Loucy (cell line): ENCODE measurements at regions not wholly inside any gene's neighbourhood (a gene's known extent, or its start where the extent isn't known, plus 50 kb on each side); places are given as distances from the start of the nearest gene placed in this dataset.

Experiments
- H2AFZ ChIP-seq: fragments of 200-600 bp; sonication (generic); 2 replicates; pipeline ENCODE4 v1.6.0; 2016; ENCODE audit warnings: antibody characterized with exemption, mild to moderate bottlenecking, low read length, moderate library complexity
- H3F3A ChIP-seq: fragments of 200-600 bp; 2 replicates; pipeline ENCODE4 v1.6.0; 2016; ENCODE audit warnings: antibody characterized with exemption, low read depth, mild to moderate bottlenecking
- H3K27me3 ChIP-seq: fragments of 200-600 bp; sonication (generic); 2 replicates; pipeline ENCODE4 v1.6.1; 2014; ENCODE audit warnings: low read length, mild to moderate bottlenecking; ENCODE audit not compliant: insufficient read depth, poor library complexity, severe bottlenecking
- H3K36me3 ChIP-seq: fragments of 200-600 bp; sonication (generic); 2 replicates; pipeline ENCODE4 v1.6.1; 2016; ENCODE audit warnings: low read length; ENCODE audit not compliant: insufficient read depth
- H3K4me1 ChIP-seq: fragments of 200-600 bp; sonication (generic); 2 replicates; pipeline ENCODE4 v1.5.1; 2014; ENCODE audit warnings: low read length, mild to moderate bottlenecking; ENCODE audit not compliant: insufficient read depth, poor library complexity, severe bottlenecking
- H3K4me2 ChIP-seq: fragments of 200-600 bp; sonication (generic); 2 replicates; pipeline ENCODE4 v1.6.0; 2014; ENCODE audit warnings: antibody characterized with exemption, low read length, low read depth, mild to moderate bottlenecking; ENCODE audit not compliant: poor library complexity, severe bottlenecking
- H3K4me3 ChIP-seq: fragments of 200-600 bp; sonication (generic); 2 replicates; pipeline ENCODE4 v1.5.1; 2014; ENCODE audit warnings: low read length, mild to moderate bottlenecking, mixed read lengths; ENCODE audit not compliant: poor library complexity, severe bottlenecking
- H3K79me2 ChIP-seq: fragments of 200-600 bp; sonication (generic); 2 replicates; pipeline ENCODE4 v1.6.1; 2014; ENCODE audit warnings: low read length; ENCODE audit not compliant: insufficient read depth
- H3K9ac ChIP-seq: fragments of 200-600 bp; sonication (generic); 2 replicates; pipeline ENCODE4 v1.6.0; 2014; ENCODE audit warnings: mild to moderate bottlenecking, low read depth, low read length, moderate library complexity; ENCODE audit not compliant: poor library complexity, severe bottlenecking
- H3K9me2 ChIP-seq: fragments of 200-600 bp; sonication (generic); replicated peaks from 2 replicates; pipeline ENCODE4 v1.6.1; 2016; ENCODE audit warnings: low read depth, low read length, mixed read lengths
- H3K9me3 ChIP-seq: fragments of 200-600 bp; sonication (generic); 2 replicates; pipeline ENCODE4 v1.6.1; 2014; ENCODE audit warnings: mild to moderate bottlenecking, antibody characterized with exemption, low read length, low read depth; ENCODE audit not compliant: insufficient read depth
- H4K20me1 ChIP-seq: fragments of 200-600 bp; sonication (generic); 2 replicates; pipeline ENCODE4 v1.6.0; 2014; ENCODE audit warnings: antibody characterized with exemption, low read length, mild to moderate bottlenecking; ENCODE audit not compliant: insufficient read depth, poor library complexity, severe bottlenecking
- CTCF ChIP-seq: fragments of 200-600 bp; sonication (generic); conservative IDR thresholded peaks from 2 replicates; pipeline ENCODE4 v1.5.1; 2014; ENCODE audit warnings: mild to moderate bottlenecking, antibody characterized with exemption, low read length
- EZH2phosphoT487 ChIP-seq: fragments of 200-600 bp; IDR thresholded peaks from 2 replicates; pipeline ENCODE4 v1.6.1; 2018; ENCODE audit warnings: antibody characterized with exemption, mild to moderate bottlenecking, moderate library complexity, borderline replicate concordance

- no peak overlapping the region for H3K4me2 ChIP-seq
- no peaks in the 10 kb centered on the region for H3K36me3 ChIP-seq
- no peaks in the 10 kb centered on the region for H3K9me3 ChIP-seq
- no peaks in the 10 kb centered on the region for H4K20me1 ChIP-seq
- no peaks in the 10 kb centered on the region for H3K4me1 ChIP-seq
- no peaks in the 10 kb centered on the region for H3F3A ChIP-seq
- H3K79me2 ChIP-seq = no peaks in the 10 kb centered on the region
- no peak overlapping the region for H3K9ac ChIP-seq
- H3K9me2 ChIP-seq = no peaks in the 10 kb centered on the region
- TF ChIP-seq CTCF = no peak
- TF ChIP-seq EZH2phosphoT487 = no peak
- no peaks in the 10 kb centered on the region for H3K27me3 ChIP-seq
- no peak overlapping the region for H3K4me3 ChIP-seq
- no peak overlapping the region for H2AFZ ChIP-seq
Observed at GRCh38 chr2:49798570-49798969, 644.3 kb upstream of the FSHR start.

GRCh38 chr2:49796266-49796665 is 642.0 kb upstream of the FSHR start:
- H3K79me2 ChIP-seq = no peaks in the 10 kb centered on the region
- no peak overlapping the region for H3K9ac ChIP-seq
- no peak overlapping the region for H3K4me3 ChIP-seq
- no peaks in the 10 kb centered on the region for H3K36me3 ChIP-seq
- no peaks in the 10 kb centered on the region for H4K20me1 ChIP-seq
- H3K27me3 ChIP-seq = no peaks in the 10 kb centered on the region
- no peaks in the 10 kb centered on the region for H3F3A ChIP-seq
- H3K4me1 ChIP-seq = no peaks in the 10 kb centered on the region
- H3K4me2 ChIP-seq = no peak overlapping the region
- no peaks in the 10 kb centered on the region for H3K9me2 ChIP-seq
- H3K9me3 ChIP-seq = no peaks in the 10 kb centered on the region
- no peak for TF ChIP-seq CTCF
- no peak for TF ChIP-seq EZH2phosphoT487
- H2AFZ ChIP-seq = no peak overlapping the region

- Histone ChIP-seq H3K9me2 (no peaks in the 10 kb centered on the region), H3K4me3 (no peak overlapping the region), H2AFZ (no peak overlapping the region), H3K4me2 (no peak overlapping the region), H3K79me2 (no peaks in the 10 kb centered on the region), H3K27me3 (no peaks in the 10 kb centered on the region), H4K20me1 (no peaks in the 10 kb centered on the region), H3F3A (no peaks in the 10 kb centered on the region), H3K36me3 (no peaks in the 10 kb centered on the region), H3K9ac (no peak overlapping the region), H3K4me1 (no peaks in the 10 kb centered on the region), H3K9me3 (no peaks in the 10 kb centered on the region)
- TF ChIP-seq EZH2phosphoT487 (no peak), CTCF (no peak)
Observed at GRCh38 chr2:49794396-49794795, 640.1 kb upstream of the FSHR start.
